GM12878 (cell line): ENCODE measurements at regions not wholly inside any gene's neighbourhood (a gene's known extent, or its start where the extent isn't known, plus 50 kb on each side); places are given as distances from the start of the nearest gene placed in this dataset.

Experiments
- ATAC-seq: fragments of 200-7000 bp; cut with Tn5 transposase; 3 replicates; pipeline ENCODE4 v1.9.1; 2020; ENCODE audit warnings: mild to moderate bottlenecking, moderate library complexity
- BruUV-seq: library from RNA; stranded (reverse); fragments of 400-500 nt; replicated peaks from 2 replicates; lab custom pipeline; 2021; lab: Mats Ljungman, UMichigan
- CTCF ChIA-PET: fragments of 300-600 bp; sonication (Branson Sonifier 250); formaldehyde crosslinking; extraction: SDS; loops from one replicate; lab custom pipeline; 2021; ENCODE audit warnings: inconsistent platforms; lab: Yijun Ruan, JAX
- POLR2A ChIA-PET: fragments of 350-600 bp; formaldehyde crosslinking; extraction: SDS; loops from one replicate; lab custom pipeline; 2021; ENCODE audit warnings: inconsistent platforms; lab: Charles Lee
- RAD21 ChIA-PET: fragments of 300-600 bp; sonication (Branson Sonifier 250); formaldehyde crosslinking; loops from one replicate; lab custom pipeline; 2023; ENCODE audit warnings: antibody characterized with exemption; ENCODE audit not compliant: unreplicated experiment; lab: Charles Lee
- SMC1A ChIA-PET: fragments of 300-600 bp; sonication (Branson Sonifier 250); formaldehyde crosslinking; loops from one replicate; lab custom pipeline; 2023; ENCODE audit not compliant: unreplicated experiment, uncharacterized antibody; lab: Charles Lee
- DNase-seq: peaks from one replicate; pipeline ENCODE4 v3.0.0-alpha.2; 2011; ENCODE audit warnings: low read depth, low spot score
- FAIRE-seq: peaks from 3 replicates; lab custom pipeline; 2011; peaks lifted over from hg19 to GRCh38; lab: Jason Lieb, UNC
- H2AFZ ChIP-seq: 2 replicates; pipeline ENCODE4 v1.6.0; 2011; ENCODE audit warnings: low read depth, low read length, control low read depth; ENCODE audit not compliant: control insufficient read depth
- H3K27ac ChIP-seq: 2 replicates; pipeline ENCODE4 v1.5.1; 2011; ENCODE audit warnings: control low read depth; ENCODE audit not compliant: control insufficient read depth, insufficient read depth
- H3K27me3 ChIP-seq, 2 experiments: replicated peaks in 1 of 2; 2 replicates each; pipeline versions ENCODE4 v1.6.0 to v1.6.1; 2011; ENCODE audit warnings: low read length in 1 of 2; ENCODE audit not compliant: control insufficient read depth in 2 of 2, insufficient read depth in 2 of 2
- H3K36me3 ChIP-seq, 2 experiments: 2 replicates each; pipeline ENCODE4 v1.5.1; 2011; ENCODE audit warnings: low read length in 1 of 2; ENCODE audit not compliant: control insufficient read depth in 2 of 2, insufficient read depth in 2 of 2
- H3K4me1 ChIP-seq: 2 replicates; pipeline ENCODE4 v1.6.1; 2011; ENCODE audit warnings: mild to moderate bottlenecking, low read length, moderate library complexity, mixed read lengths; ENCODE audit not compliant: control insufficient read depth, insufficient read depth
- H3K4me2 ChIP-seq: 2 replicates; pipeline ENCODE4 v1.6.0; 2011; ENCODE audit warnings: control low read depth; ENCODE audit not compliant: control insufficient read depth, insufficient read depth
- H3K4me3 ChIP-seq: fragments of 200-600 bp; sonication (generic); 2 replicates; pipeline ENCODE4 v1.5.1; 2016
- H3K79me2 ChIP-seq: 2 replicates; pipeline ENCODE4 v1.6.0; 2011; ENCODE audit warnings: low read length; ENCODE audit not compliant: control insufficient read depth, insufficient read depth
- H3K9ac ChIP-seq: 2 replicates; pipeline ENCODE4 v1.8.0; 2011; ENCODE audit warnings: low read length, control low read depth, mixed read lengths; ENCODE audit not compliant: control insufficient read depth, insufficient read depth
- H3K9me3 ChIP-seq: replicated peaks from 3 replicates; pipeline ENCODE4 v1.5.1; 2011; ENCODE audit warnings: mild to moderate bottlenecking, low read length; ENCODE audit not compliant: control insufficient read depth, insufficient read depth
- H4K20me1 ChIP-seq: 2 replicates; pipeline ENCODE4 v1.6.0; 2011; ENCODE audit not compliant: control insufficient read depth, insufficient read depth
- BHLHE40 ChIP-seq, 2 experiments: fragments of 450-650 bp in 1 of 2; IDR thresholded peaks; 2 replicates each; pipeline ENCODE4 v1.6.1; 2011 to 2017; ENCODE audit warnings: low read depth in 2 of 2, borderline replicate concordance in 1 of 2, improper control_type of control experiment in 1 of 2, low read length in 1 of 2, mild to moderate bottlenecking in 1 of 2
- CREB1 ChIP-seq: IDR thresholded peaks from 2 replicates; pipeline ENCODE4 v1.6.1; 2012; ENCODE audit warnings: low read depth, mild to moderate bottlenecking, inconsistent platforms
- POLR2A ChIP-seq: IDR thresholded peaks from 2 replicates; pipeline ENCODE4 v1.6.1; 2011; ENCODE audit warnings: low read depth, mild to moderate bottlenecking, low read length
- ZNF217 ChIP-seq: fragments of 450-650 bp; IDR thresholded peaks from 2 replicates; pipeline ENCODE4 v1.6.1; 2017; ENCODE audit warnings: antibody characterized with exemption, mild to moderate bottlenecking
- WGBS: methylation state at CpG from one replicate; pipeline ENCODE4 v1.1.6; 2016; ENCODE audit warnings: low lambda C conversion rate; ENCODE audit not compliant: insufficient replicate concordance, insufficient coverage; ENCODE audit errors: missing lambda C conversion rate; 5-methylcytosine and 5-hydroxymethylcytosine counted together
- in situ Hi-C: fragments of 300-500 bp; cut with MboI; formaldehyde crosslinking; loops from 9 replicates; pipeline ENCODE4 v1.14.3; 2018; ENCODE audit warnings: mixed read lengths
- intact Hi-C: fragments of 100-400 bp; cut with micrococcal nuclease; formaldehyde crosslinking; loops from one replicate; pipeline ENCODE4 v1.14.2; 2022; ENCODE audit not compliant: unreplicated experiment
- TF ChIP-seq, protein P1 (sequence below): fragments of 450-650 bp; IDR thresholded peaks from 2 replicates; pipeline ENCODE4 v1.6.1; 2017; ENCODE audit warnings: mild to moderate bottlenecking, moderate library complexity
- TF ChIP-seq, protein P2 (sequence below): fragments of 450-650 bp; IDR thresholded peaks from 2 replicates; pipeline ENCODE4 v1.6.1; 2017; ENCODE audit warnings: antibody characterized with exemption, mild to moderate bottlenecking, moderate library complexity

DNA sequence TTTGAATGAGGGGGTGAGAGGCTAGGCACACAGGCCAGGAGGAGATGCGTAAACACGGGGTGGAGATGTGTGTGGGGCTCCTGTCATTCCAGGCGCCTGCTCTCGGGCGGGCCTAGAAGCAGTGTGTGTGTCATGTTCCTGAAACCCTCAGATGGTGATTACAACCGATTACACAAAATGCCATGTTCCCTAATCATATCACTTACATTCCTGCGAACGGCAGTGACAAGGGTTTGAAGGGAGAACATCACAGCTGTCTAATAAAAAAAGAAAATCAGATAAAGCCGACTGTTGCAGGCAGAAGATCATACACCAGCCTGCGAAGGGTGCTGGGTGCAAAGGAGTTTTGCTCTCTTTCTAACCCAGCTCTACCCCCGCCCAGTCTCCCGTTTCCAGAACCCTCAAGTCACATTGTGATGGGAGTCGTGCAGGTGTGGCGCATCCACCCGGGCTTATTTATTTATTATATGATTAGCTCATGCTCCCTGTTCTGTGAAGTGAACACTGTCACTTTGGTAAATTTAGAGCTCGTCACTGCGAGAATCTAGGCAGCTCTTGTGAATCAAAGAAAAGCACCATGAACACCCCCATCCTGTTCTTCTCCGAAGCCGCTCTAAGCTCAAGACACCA, 140.3 kb downstream of the NR2F2 start (continued):
- TF ChIP-seq, protein P1, sequence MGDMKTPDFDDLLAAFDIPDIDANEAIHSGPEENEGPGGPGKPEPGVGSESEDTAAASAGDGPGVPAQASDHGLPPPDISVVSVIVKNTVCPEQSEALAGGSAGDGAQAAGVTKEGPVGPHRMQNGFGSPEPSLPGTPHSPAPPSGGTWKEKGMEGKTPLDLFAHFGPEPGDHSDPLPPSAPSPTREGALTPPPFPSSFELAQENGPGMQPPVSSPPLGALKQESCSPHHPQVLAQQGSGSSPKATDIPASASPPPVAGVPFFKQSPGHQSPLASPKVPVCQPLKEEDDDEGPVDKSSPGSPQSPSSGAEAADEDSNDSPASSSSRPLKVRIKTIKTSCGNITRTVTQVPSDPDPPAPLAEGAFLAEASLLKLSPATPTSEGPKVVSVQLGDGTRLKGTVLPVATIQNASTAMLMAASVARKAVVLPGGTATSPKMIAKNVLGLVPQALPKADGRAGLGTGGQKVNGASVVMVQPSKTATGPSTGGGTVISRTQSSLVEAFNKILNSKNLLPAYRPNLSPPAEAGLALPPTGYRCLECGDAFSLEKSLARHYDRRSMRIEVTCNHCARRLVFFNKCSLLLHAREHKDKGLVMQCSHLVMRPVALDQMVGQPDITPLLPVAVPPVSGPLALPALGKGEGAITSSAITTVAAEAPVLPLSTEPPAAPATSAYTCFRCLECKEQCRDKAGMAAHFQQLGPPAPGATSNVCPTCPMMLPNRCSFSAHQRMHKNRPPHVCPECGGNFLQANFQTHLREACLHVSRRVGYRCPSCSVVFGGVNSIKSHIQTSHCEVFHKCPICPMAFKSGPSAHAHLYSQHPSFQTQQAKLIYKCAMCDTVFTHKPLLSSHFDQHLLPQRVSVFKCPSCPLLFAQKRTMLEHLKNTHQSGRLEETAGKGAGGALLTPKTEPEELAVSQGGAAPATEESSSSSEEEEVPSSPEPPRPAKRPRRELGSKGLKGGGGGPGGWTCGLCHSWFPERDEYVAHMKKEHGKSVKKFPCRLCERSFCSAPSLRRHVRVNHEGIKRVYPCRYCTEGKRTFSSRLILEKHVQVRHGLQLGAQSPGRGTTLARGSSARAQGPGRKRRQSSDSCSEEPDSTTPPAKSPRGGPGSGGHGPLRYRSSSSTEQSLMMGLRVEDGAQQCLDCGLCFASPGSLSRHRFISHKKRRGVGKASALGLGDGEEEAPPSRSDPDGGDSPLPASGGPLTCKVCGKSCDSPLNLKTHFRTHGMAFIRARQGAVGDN = no peak
- no peak for TF ChIP-seq ZNF217
- TF ChIP-seq CREB1 = no peak
- TF ChIP-seq, all 136 proteins: peak for 0

DNA sequence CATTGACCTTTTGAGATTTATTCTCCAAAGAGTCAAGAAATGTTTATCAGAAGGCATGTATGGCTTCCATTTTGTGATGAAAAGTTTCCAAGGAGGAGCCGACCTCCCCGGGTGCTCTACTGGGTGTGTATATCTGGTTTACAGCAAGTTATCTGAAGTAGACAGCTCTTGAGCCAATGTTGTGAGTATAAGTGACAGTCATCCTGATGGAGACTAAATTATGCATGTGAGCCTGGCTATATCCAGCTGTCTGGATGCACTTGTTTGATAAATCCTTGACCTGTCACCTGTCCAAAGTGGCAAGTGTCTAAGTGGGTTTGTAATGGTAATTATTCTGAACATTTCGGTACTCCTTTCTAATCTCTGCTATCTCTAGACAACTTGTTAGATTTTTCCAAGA, 142.2 kb downstream of the NR2F2 start:
- ATAC-seq = no peak
- CTCF ChIA-PET = interaction anchor here (1.0 kb wide), 1 partner anchor 20 kb away, joined by 3 read pairs; no protein-coding TSS in a partner anchor
- TF ChIP-seq BHLHE40 (IDR thresholded peaks at IDR 0.05; ENCODE audit: borderline replicate concordance in 1 of 2, low read depth in 2 of 2, low read length in 1 of 2) = no peak
- no peak for TF ChIP-seq POLR2A
- TF ChIP-seq, protein P2, sequence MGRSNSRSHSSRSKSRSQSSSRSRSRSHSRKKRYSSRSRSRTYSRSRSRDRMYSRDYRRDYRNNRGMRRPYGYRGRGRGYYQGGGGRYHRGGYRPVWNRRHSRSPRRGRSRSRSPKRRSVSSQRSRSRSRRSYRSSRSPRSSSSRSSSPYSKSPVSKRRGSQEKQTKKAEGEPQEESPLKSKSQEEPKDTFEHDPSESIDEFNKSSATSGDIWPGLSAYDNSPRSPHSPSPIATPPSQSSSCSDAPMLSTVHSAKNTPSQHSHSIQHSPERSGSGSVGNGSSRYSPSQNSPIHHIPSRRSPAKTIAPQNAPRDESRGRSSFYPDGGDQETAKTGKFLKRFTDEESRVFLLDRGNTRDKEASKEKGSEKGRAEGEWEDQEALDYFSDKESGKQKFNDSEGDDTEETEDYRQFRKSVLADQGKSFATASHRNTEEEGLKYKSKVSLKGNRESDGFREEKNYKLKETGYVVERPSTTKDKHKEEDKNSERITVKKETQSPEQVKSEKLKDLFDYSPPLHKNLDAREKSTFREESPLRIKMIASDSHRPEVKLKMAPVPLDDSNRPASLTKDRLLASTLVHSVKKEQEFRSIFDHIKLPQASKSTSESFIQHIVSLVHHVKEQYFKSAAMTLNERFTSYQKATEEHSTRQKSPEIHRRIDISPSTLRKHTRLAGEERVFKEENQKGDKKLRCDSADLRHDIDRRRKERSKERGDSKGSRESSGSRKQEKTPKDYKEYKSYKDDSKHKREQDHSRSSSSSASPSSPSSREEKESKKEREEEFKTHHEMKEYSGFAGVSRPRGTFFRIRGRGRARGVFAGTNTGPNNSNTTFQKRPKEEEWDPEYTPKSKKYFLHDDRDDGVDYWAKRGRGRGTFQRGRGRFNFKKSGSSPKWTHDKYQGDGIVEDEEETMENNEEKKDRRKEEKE = no peak
- TF ChIP-seq, all 136 proteins: peak for 0
- no peaks in the 10 kb centered on the region for H3K4me1 ChIP-seq
- no peak overlapping the region for H3K4me2 ChIP-seq
- ChIA-PET RAD21 (no interaction called here), POLR2A (no interaction called here), SMC1A (no interaction called here)
- no peaks in the 10 kb centered on the region for H3K79me2 ChIP-seq
- no peaks in the 10 kb centered on the region for H3K9me3 ChIP-seq
- DNase-seq (no peak), FAIRE-seq (no peak)
- H3K9ac ChIP-seq = no peak overlapping the region
- intact Hi-C loops (no loop called here), in situ Hi-C loops (no loop called here)
- no peaks in the 10 kb centered on the region for H3K36me3 ChIP-seq
- no peak overlapping the region for H3K4me3 ChIP-seq
- no TSS peak for BruUV-seq
- WGBS = 26% methylated on average over 3 of the region's 3 CpGs
- no peak overlapping the region for H3K27ac ChIP-seq
- no peaks in the 10 kb centered on the region for H4K20me1 ChIP-seq
- H3K27me3 ChIP-seq = peaks cover 0 to 2% of the 10 kb centered on the region in 2 experiments; a peak in 1 of 4 replicates
- H2AFZ ChIP-seq = no peak overlapping the region
